Mesodermal cell (in vitro differentiated cells): ENCODE measurements at regions not wholly inside any gene's neighbourhood (a gene's known extent, or its start where the extent isn't known, plus 50 kb on each side); places are given as distances from the start of the nearest gene placed in this dataset.

Source experiments
- H3K27ac ChIP-seq: 2 replicates; pipeline ENCODE4 v1.7.0; 2013; ENCODE audit warnings: mild to moderate bottlenecking, low read depth, low read length, moderate library complexity; ENCODE audit not compliant: severe bottlenecking
- H3K36me3 ChIP-seq: 2 replicates; pipeline ENCODE4 v1.7.1; 2013; ENCODE audit warnings: mild to moderate bottlenecking, low read length, moderate library complexity; ENCODE audit not compliant: control insufficient read depth, insufficient read depth
- H3K4me1 ChIP-seq: one replicate; pipeline ENCODE4 v1.7.1; 2013; ENCODE audit warnings: mild to moderate bottlenecking, low read length; ENCODE audit not compliant: insufficient read depth, control insufficient read depth, poor library complexity, severe bottlenecking
- H3K4me3 ChIP-seq: 2 replicates; pipeline ENCODE4 v1.7.0; 2013; ENCODE audit warnings: low read length, control low read depth, mild to moderate bottlenecking; ENCODE audit not compliant: insufficient read depth, poor library complexity, severe bottlenecking; ENCODE audit errors: extremely low read depth
- H3K9me3 ChIP-seq: 2 replicates; pipeline ENCODE4 v1.7.1; 2013; ENCODE audit warnings: mild to moderate bottlenecking, low read length, moderate library complexity; ENCODE audit not compliant: control insufficient read depth
- WGBS, 2 experiments: methylation state at CpG; one replicate each; pipeline ENCODE4 v1.1.5; 2013; ENCODE audit warnings: missing lambda C conversion rate in 2 of 2; ENCODE audit not compliant: insufficient coverage in 2 of 2; 5-methylcytosine and 5-hydroxymethylcytosine counted together

DNA sequence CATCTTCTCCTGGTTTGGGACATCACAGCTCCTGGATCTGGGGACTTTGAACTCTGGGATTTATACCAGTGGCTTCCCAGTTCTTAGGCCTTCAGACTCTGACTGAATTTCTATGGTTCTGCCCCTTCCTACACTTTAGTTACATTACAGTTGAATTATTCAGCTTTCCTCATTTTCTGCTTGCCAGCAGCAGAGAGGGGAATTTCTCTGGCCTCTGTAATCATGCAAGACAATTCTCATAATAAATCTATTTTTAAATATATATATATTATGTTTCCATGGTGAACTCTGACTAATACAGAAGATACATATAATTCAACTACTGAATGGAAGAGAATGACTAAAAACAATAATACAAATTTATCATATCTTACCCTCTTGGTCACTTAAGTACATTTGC, 1478.6 kb upstream of the ACVR2A start:
- no peaks in the 10 kb centered on the region for H3K4me1 ChIP-seq
- no peaks in the 10 kb centered on the region for H3K9me3 ChIP-seq
- H3K36me3 ChIP-seq, result no peaks in the 10 kb centered on the region
- H3K27ac ChIP-seq, result no peak overlapping the region
- H3K4me3 ChIP-seq, result no peak overlapping the region

DNA sequence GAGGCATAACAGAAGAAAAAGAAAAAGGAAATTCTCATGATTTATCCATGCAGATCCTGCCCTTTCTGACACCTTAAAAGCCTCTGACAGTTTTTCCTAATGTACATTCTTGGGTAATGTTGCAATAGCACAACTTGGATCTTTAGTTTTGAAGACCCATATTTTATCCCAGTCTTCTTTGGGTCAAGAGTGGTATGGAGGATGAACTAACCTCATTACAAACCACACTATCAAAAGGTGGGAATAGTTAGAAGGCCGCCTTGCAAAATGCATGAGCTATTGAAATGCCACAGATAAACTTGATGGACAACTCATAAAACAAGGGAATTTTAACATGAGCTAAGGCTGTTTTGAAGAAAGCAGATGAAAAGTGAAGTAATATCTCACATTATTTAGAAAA, 1479.8 kb upstream of the ACVR2A start:
- Histone ChIP-seq H3K36me3 (no peaks in the 10 kb centered on the region), H3K4me3 (no peak overlapping the region), H3K27ac (no peak overlapping the region), H3K9me3 (no peaks in the 10 kb centered on the region), H3K4me1 (no peaks in the 10 kb centered on the region)
- no CpG with 5 or more reads among the region's 1 CpG for WGBS, 2 experiments

DNA sequence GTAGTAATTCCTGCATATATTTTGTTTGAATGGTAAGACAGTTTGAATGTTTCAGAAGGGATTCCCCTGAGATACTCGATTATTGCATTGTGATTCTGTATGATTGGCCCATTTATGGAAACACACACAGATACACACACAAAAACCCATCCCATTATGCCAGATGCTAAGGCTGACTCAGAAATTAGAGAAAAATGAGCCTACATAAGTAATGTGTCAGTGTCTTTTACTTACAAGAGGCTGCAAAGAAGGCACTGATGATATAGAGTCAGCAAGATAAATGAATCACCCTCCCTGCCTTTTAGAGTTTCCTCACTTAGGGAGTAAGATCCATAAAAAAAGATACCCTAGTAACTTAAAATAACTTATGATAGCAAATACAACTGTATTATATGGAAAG, 1481.1 kb upstream of the ACVR2A start:
- Histone ChIP-seq H3K27ac (no peak overlapping the region), H3K4me1 (no peaks in the 10 kb centered on the region), H3K4me3 (no peak overlapping the region), H3K36me3 (no peaks in the 10 kb centered on the region), H3K9me3 (no peaks in the 10 kb centered on the region)
- WGBS, 2 experiments, result no CpG with 5 or more reads among the region's 1 CpG

DNA sequence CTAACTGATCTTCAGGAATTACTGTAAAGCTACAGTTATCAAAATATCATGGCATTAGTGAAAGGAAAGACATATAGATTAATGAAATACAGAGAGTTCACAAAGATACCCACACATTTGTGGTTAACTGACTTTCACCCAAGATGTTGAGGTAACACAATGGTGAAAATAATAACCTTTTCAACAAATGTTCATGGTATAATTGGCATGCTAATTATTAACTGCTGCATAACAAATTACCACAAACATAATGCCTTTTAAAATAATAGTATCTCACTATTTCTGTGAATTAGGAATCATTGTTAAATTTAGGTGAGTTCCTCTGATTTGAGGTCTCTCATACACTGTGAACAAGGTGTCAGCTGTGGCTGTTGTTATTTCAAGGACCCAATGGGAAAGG, 1493.1 kb upstream of the ACVR2A start:
- H3K27ac ChIP-seq, result no peak overlapping the region
- H3K36me3 ChIP-seq, result no peaks in the 10 kb centered on the region
- no peaks in the 10 kb centered on the region for H3K4me1 ChIP-seq
- no peaks in the 10 kb centered on the region for H3K9me3 ChIP-seq
- H3K4me3 ChIP-seq, result no peak overlapping the region

DNA sequence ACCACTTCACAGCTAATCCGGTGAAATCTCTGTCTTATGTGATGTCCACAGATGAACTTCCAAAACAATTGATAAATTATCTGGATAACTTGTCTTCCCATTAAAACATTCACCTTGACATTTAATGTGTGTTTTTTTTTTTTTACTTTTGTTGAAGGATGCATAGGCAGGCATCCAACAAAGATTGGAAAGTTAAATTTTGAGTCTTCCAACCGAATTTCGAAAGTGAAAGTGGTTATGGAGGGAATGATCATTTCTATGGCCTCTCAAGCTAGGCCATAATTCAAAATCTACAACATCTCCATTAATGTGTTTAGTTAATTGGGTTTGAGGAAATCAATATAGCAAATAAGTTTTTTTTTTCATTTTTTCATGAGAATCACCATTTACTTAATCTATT, 1495.5 kb upstream of the ACVR2A start:
- Histone ChIP-seq H3K27ac (no peak overlapping the region), H3K36me3 (no peaks in the 10 kb centered on the region), H3K4me1 (no peaks in the 10 kb centered on the region), H3K4me3 (no peak overlapping the region), H3K9me3 (no peaks in the 10 kb centered on the region)
- WGBS, 2 experiments, result no CpG with 5 or more reads among the region's 3 CpGs

DNA sequence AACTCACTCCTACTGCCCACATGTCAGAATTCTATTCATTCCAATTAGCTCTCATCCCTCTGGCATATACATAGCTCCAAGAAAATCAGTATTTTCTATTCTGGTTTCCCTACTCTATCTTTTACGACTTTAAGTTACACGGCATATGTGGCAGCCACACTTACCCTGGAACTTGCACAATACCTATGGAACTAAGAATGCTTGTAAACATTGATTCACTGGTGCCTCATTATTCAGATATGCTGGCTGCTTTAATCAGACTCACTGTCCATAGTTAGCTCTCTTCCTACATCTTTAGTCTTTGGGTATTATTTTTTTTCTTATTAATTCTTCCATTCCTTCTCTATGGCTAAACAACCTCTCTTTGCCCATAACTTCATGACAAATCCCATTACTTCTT, 1519.9 kb upstream of the ACVR2A start:
- Histone ChIP-seq H3K27ac (no peak overlapping the region), H3K4me1 (no peaks in the 10 kb centered on the region), H3K36me3 (no peaks in the 10 kb centered on the region), H3K9me3 (no peaks in the 10 kb centered on the region), H3K4me3 (no peak overlapping the region)
- 73 to 100% methylated on average over 1 to 2 of the region's 2 CpGs for WGBS, 2 experiments

DNA sequence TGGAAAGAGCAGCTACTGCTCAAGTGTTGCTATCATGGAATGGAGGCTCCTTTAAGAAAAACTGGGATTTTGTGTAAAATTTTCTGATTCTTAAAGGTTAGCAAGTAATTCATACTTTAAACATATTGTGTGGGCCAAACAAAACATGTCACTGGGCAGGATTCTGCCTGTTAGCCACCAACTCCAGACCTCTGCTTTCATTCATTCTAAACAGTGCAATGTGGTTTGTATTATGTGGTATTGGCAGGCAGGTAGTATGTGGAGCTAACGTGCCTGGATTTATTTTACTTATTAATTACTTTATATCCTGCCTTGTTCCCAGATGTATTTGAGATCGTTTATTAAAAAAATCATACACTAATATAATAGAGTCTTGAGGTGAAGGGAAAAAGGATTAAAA, 1521.3 kb upstream of the ACVR2A start:
- H3K36me3 ChIP-seq, result no peaks in the 10 kb centered on the region
- H3K4me3 ChIP-seq, result no peak overlapping the region
- no CpG with 5 or more reads among the region's 2 CpGs for WGBS, 2 experiments
- no peak overlapping the region for H3K27ac ChIP-seq
- no peaks in the 10 kb centered on the region for H3K9me3 ChIP-seq
- no peaks in the 10 kb centered on the region for H3K4me1 ChIP-seq

DNA sequence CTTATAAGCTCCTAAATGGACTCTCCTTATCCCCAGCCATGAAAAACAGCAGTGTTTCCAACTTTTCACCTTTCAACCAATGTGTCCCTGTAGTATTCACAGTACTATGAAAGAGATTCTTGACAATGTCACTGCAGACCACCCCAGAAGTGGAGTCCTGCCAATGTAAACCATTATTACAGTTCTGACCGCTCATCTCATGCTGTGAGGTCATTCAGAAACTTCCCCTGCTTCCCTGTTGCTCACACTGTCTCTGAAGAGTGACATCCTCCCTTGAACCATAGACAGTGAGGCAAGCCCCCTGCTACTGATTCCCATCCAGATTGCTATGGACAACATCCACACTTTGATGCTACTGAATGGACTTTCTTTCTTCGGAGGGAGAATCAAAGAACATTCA, 1523.7 kb upstream of the ACVR2A start:
- no peak overlapping the region for H3K27ac ChIP-seq
- H3K4me3 ChIP-seq, result no peak overlapping the region
- H3K9me3 ChIP-seq, result no peaks in the 10 kb centered on the region
- H3K36me3 ChIP-seq, result no peaks in the 10 kb centered on the region
- WGBS, 2 experiments, result 66 to 71% methylated on average over 2 of the region's 2 CpGs
- H3K4me1 ChIP-seq, result no peaks in the 10 kb centered on the region

DNA sequence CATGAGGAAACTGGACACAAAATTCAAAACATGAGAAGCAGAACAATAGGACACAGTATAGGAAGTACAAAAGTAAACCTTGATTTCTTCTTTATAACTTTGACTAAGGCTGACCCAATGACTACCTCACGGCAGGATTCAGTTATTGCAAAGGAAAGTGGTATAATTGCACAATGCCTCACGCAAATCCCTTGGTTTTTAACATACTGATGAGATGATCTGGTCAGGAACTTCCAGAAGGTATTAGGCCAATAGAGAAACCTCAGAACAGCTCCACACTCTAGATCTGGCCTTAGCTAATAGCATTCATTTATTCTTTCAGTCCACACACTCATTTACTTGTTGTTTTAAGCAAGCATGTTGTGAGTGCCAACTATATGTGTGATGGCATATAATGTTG, 1526.9 kb upstream of the ACVR2A start:
- no peak overlapping the region for H3K27ac ChIP-seq

DNA sequence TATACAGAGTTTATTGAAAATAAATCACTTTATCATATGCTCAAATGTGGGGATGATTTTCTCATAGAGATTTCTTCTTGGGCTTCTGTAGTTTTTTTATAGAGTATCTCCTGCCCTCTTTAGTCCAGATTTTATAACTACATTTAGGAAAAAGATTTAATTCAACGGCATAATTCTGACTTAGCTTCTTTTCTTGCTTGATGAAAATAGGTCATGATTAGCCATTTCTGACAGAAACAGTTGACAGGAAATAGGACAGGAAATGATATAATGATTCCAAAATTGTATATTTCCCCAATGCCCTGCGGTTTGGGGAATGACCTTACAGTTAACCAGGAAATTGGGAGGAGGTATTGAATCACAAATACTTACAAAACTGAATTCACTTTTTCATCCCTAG, 1531.9 kb upstream of the ACVR2A start:
- Histone ChIP-seq H3K9me3 (no peaks in the 10 kb centered on the region), H3K36me3 (no peaks in the 10 kb centered on the region), H3K4me3 (no peak overlapping the region), H3K27ac (no peak overlapping the region), H3K4me1 (no peaks in the 10 kb centered on the region)
- no CpG with 5 or more reads among the region's 2 CpGs for WGBS, 2 experiments

More for the DNA sequence above, 1526.9 kb upstream of the ACVR2A start:
- no peak overlapping the region for H3K4me3 ChIP-seq
- H3K4me1 ChIP-seq, result no peaks in the 10 kb centered on the region
- H3K36me3 ChIP-seq, result no peaks in the 10 kb centered on the region
- H3K9me3 ChIP-seq, result no peaks in the 10 kb centered on the region
- 89% methylated on average over 1 of the region's 2 CpGs; no CpG with 5 or more reads in 1 of the 2 experiments for WGBS, 2 experiments

DNA sequence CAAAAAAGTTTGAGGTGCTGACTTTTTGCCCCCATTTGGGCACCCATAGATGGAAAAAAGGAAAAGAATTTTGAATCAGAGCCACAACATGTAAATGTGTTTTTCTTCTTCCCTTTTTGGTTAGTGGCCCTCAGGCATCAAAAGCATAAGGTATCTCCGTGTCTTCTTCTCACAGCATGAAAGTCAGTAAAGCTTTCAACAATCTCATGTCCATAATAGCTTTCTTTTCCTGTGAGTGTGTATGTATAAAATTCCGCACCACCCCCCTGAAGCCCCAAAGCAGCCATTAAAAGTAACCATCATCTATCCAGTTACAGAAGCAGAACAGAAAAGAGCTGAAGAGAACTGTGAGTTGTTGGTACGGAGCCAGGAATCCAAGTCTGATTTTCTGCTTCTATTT, 1539.7 kb upstream of the ACVR2A start:
- Histone ChIP-seq H3K27ac (no peak overlapping the region), H3K4me1 (no peaks in the 10 kb centered on the region), H3K36me3 (no peaks in the 10 kb centered on the region), H3K9me3 (no peaks in the 10 kb centered on the region), H3K4me3 (no peak overlapping the region)
- WGBS, 2 experiments, result no CpG with 5 or more reads among the region's 3 CpGs

DNA sequence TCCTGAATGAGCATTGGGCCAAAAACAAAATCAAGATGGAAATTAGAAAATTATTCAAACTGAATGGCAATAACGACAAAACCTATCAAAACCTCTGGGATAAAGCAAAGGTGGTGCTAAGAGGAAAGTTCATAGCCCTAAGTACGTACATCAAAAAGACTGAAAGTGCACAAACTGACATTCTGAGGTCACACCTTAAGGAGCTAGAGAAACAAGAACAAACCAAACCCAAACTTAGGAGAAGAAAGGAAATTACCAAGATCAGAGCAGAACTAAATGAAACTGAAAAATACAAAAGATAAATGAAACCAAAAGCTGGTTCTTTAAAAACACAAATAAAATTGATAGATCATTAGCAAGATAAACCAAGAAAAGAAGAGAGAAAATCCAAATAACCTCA, 1543.5 kb upstream of the ACVR2A start:
- Histone ChIP-seq H3K9me3 (no peaks in the 10 kb centered on the region), H3K4me1 (no peaks in the 10 kb centered on the region), H3K36me3 (no peaks in the 10 kb centered on the region), H3K27ac (no peak overlapping the region), H3K4me3 (no peak overlapping the region)
- WGBS, 2 experiments, result 80% methylated on average over 1 of the region's 2 CpGs; no CpG with 5 or more reads in 1 of the 2 experiments
